ENCODE measurements at regions not wholly inside any gene's neighbourhood (a gene's known extent, or its start where the extent isn't known, plus 50 kb on each side); places are given as distances from the start of the nearest gene placed in this dataset.

DNA sequence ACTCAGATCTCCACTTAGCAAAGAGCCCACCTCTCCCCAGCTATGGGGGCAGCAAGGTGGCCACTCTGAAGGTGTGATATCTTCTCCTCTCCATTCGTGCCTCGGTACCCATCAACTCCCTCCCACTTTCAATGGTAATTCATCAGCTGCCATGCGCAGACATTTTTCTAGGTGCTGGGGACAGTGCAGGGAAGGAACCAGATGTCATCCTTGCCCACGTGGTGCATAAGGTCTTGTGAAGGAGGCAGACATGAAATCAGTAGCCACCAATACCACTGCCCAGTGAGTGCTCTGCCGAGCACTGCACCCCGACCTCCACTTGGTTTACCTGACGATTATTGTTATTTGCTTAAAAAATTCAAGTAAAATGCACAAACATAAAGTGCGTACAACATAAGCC lies 76.3 kb upstream of the CSF3R start:
- Histone ChIP-seq H3K27me3 (peaks cover 0 to 33% (median 3%) of the 10 kb centered on the region in 3 donors), H3K4me3 (no peak overlapping the region), H3K36me3 (no peaks in the 10 kb centered on the region), H3K27ac (no peak overlapping the region), H3K9me3 (no peaks in the 10 kb centered on the region), H3K4me1 (no peaks in the 10 kb centered on the region)
- WGBS, 5 donors: 61 to 71% (median 66%) methylated on average over 8 of the region's 8 CpGs
- DNase-seq: no peak
- TF ChIP-seq POLR2AphosphoS5 (IDR thresholded peaks at IDR 0.05) (no peak), CTCF (IDR thresholded peaks at IDR 0.05) (no peak), POLR2A (IDR thresholded peaks at IDR 0.05) (no peak), EP300 (IDR thresholded peaks at IDR 0.05) (no peak)
- intact Hi-C loops (cut with DNase I; ENCODE audit: low total_unique reads): loop anchor here (10.0 kb wide), 1 partner anchor 344 kb away; no protein-coding TSS in a partner anchor

GRCh38 chr1:36557041-36558000 lies 74.6 kb upstream of the CSF3R start:
- intact Hi-C loops (cut with DNase I; ENCODE audit: low total_unique reads): loop anchor here (10.0 kb wide), 1 partner anchor 343 kb away; no protein-coding TSS in a partner anchor
- 67 to 72% (median 68%) methylated on average over 14 of the region's 14 CpGs for WGBS, 5 donors
- Histone ChIP-seq H3K4me1 (no peaks in the 10 kb centered on the region), H3K27me3 (peaks cover 0 to 50% (median 15%) of the 10 kb centered on the region in 3 donors), H3K9me3 (no peaks in the 10 kb centered on the region), H3K27ac (no peak overlapping the region), H3K4me3 (no peak overlapping the region), H3K36me3 (no peaks in the 10 kb centered on the region)
- DNase-seq: peak in 1 of 2 donors; percentile 9
- no peak for TF ChIP-seq CTCF (IDR thresholded peaks at IDR 0.05)
- no peak for TF ChIP-seq POLR2A (IDR thresholded peaks at IDR 0.05)
- no peak for TF ChIP-seq EP300 (IDR thresholded peaks at IDR 0.05)
- TF ChIP-seq POLR2AphosphoS5 (IDR thresholded peaks at IDR 0.05): no peak

- intact Hi-C loops (cut with DNase I; ENCODE audit: low total_unique reads): loop anchor here (10.0 kb wide), 1 partner anchor 340 kb away; no protein-coding TSS in a partner anchor
- DNase-seq: no peak
- 64 to 83% (median 72%) methylated on average over 5 of the region's 5 CpGs for WGBS, 5 donors
Observed at GRCh38 chr1:36555041-36555440, 72.3 kb upstream of the CSF3R start.

GRCh38 chr1:36554323-36554628 lies 71.6 kb upstream of the CSF3R start:
- intact Hi-C loops (cut with DNase I; ENCODE audit: low total_unique reads): loop anchor here (10.0 kb wide), 1 partner anchor 339 kb away; no protein-coding TSS in a partner anchor
- WGBS, 5 donors: 73 to 81% (median 77%) methylated on average over 4 of the region's 4 CpGs
- no peak overlapping the region for H3K27ac ChIP-seq
- peak in 1 of 2 donors; percentile 4 for DNase-seq
- H3K4me1 ChIP-seq: no peaks in the 10 kb centered on the region
- H3K27me3 ChIP-seq: peaks cover 0 to 66% (median 27%) of the 10 kb centered on the region in 3 donors
- H3K9me3 ChIP-seq: no peaks in the 10 kb centered on the region
- no peaks in the 10 kb centered on the region for H3K36me3 ChIP-seq
- TF ChIP-seq POLR2AphosphoS5 (IDR thresholded peaks at IDR 0.05) (no peak), EP300 (IDR thresholded peaks at IDR 0.05) (no peak), POLR2A (IDR thresholded peaks at IDR 0.05) (no peak), CTCF (IDR thresholded peaks at IDR 0.05) (no peak)
- no peak overlapping the region for H3K4me3 ChIP-seq

More at GRCh38 chr1:36555041-36555440, 72.3 kb upstream of the CSF3R start:
- Histone ChIP-seq H3K36me3 (no peaks in the 10 kb centered on the region), H3K4me1 (no peaks in the 10 kb centered on the region), H3K27me3 (peaks cover 0 to 66% (median 27%) of the 10 kb centered on the region in 3 donors), H3K4me3 (no peak overlapping the region), H3K27ac (no peak overlapping the region), H3K9me3 (no peaks in the 10 kb centered on the region)
- TF ChIP-seq POLR2A (IDR thresholded peaks at IDR 0.05) (no peak), POLR2AphosphoS5 (IDR thresholded peaks at IDR 0.05) (no peak)
